ENCODE measurements at regions not wholly inside any gene's neighbourhood (a gene's known extent, or its start where the extent isn't known, plus 50 kb on each side); places are given as distances from the start of the nearest gene placed in this dataset.

- DNase-seq: no peak
These were observed 725.5 kb upstream of the FLRT2 start for GRCh38 chr14:84804468-84804867.

DNA sequence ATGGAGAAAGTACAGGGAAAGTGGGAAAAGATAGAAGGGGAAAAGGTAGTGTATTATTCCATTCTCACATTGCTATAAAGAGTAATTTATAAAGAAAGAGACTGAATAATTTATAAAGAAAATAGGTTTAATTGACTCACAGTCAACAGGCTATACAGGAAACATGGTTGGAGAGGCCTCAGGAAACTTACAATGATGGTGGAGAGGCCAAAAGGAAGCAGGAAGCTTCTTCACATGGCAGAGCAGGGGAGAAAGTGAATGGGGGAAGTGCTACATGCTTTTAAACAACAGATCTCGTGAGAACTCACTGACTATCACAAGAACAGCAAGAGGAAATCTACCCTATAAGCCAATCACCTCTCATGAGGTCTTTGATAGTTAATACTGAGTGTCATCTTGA is 725.0 kb upstream of the FLRT2 start:
- no peak for DNase-seq

DNA sequence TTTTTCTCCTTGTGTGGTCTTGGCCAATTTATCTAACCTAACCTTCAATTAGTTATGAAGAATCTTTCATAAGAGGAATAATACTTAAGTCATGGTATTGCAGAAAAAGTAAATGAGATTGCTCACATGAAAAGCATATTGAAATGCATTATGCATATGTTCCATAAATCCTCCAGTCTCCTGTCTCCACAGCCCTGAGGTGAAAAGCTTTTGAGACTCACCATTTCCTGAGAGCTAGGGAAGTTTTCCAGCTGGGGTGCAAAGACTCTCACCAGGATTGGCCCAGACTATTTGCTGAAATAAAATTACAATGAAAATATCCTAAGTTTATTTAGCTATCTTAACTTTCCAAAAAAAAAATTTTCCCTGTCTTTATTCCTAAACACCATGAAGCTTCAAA is 723.8 kb upstream of the FLRT2 start:
- no peak for DNase-seq

- no peak for DNase-seq
These were observed 723.3 kb upstream of the FLRT2 start for GRCh38 chr14:84806622-84807021.

DNA sequence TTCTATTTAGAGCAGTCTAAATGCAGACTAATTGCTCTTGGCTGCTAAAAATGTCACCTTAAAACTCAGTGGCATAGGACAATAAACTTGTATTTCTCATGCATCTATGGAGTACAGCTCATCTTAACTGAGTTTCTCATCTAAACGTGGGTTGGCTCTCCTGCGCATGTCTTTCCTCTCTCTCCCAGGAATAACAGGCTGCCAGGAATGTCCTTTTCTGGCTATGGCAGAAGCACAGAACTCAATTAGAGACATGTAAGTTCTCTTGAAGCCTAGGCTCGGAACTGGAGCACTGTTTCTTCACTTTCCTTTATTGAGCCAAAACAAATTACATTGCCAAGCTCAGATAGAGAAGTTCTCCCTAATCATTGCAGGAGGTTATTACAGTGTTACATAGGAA is 722.3 kb upstream of the FLRT2 start:
- no peak for DNase-seq

DNA sequence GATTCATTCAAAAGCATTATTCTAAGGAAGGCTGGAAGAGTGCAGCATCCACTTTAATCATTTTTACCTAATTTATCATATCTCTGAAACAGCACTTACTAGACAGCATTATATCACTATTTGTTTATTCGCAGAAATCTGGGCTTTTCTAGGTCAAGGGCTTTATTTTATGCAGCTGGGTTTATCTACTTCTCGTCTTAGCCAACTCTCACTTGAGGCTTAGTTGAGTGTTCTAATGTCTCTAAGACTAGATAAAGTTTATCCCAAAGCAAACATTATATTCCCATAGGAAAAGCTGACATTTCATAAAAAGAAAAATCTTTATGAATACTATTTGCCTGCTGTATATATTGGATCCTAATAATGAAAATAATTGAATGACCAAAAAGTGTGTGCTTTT is 720.8 kb upstream of the FLRT2 start:
- DNase-seq: no peak

DNA sequence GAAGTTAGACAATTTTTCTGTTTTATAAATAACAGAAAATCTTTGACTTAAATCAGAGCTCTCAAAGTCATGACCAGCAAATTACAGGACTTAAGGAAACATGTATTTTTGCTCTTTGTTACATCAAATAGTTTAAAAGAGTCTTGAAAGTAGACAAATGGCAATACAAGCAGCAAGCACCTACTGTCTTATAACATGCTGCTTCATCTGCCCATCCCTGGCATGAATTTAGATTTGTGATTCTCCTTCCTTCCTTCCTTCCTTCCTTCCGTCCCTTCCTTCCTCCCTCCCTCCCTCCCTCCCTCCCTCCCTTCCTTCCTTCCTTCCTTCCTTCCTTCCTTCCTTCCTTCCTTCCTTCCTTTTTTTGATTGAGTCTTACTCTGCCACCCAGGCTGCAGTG is 715.6 kb upstream of the FLRT2 start:
- no peak for DNase-seq

DNA sequence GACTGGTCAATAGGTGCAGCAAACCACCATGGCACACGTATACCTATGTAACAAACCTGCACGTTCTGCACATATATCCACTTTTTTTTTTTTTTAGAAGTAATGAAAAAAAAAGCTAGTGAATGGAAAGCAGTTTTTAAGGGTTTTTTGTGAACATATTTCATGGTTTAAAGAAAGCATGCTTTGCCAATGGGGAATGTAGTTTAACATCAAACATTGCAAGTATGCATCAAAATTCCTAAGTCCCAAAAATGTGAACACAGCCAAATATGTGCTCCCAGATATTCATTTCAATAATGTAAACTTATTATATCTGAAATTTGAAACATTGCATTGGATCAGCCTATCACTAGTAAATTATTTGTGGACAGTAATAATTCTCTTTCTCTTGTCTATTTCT is 710.4 kb upstream of the FLRT2 start:
- no peak for DNase-seq

GRCh38 chr14:84825481-84826251 is 704.3 kb upstream of the FLRT2 start:
- no peak for DNase-seq

GRCh38 chr14:84826294-84826693 is 703.6 kb upstream of the FLRT2 start:
- DNase-seq: no peak

DNA sequence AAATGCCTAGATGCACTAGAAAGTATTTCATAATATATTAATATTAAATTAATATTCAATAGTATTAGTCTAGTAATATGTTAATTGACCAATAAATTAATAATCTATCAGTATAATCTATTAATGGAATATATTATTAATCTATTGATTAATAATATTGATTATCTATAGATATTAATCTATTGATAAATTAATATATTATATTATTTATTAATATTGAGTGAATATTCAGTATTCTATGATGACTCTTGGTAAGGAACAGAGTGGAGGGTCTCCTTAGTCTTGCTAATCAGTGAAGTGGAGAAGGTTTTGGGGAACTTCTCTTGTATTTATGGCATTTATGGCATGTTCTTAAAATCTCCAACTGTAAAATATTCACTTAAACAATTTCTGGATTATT is 679.3 kb upstream of the FLRT2 start:
- DNase-seq: no peak

GRCh38 chr14:84856751-84857534 is 673.0 kb upstream of the FLRT2 start:
- no peak for DNase-seq

DNA sequence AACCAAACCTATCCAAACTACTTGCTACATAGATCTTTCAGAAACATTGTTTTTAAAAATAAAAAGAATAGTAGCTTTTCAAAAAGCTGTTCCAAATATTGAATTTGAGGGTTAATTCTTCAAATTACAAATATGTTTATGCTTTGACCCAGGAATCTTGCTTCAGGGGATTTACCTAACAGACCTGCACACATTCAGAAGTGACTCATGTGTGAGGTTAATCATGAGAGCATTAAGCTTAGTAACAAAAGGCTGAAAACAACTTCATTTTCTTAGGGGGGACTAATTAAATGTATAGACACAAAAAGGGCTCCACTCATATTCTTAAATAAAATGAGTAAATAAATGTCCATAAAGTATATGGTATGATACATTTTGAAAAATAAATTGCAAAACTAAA is 672.4 kb upstream of the FLRT2 start:
- no peak for DNase-seq

GRCh38 chr14:84859116-84859515 is 670.8 kb upstream of the FLRT2 start:
- DNase-seq: no peak

GRCh38 chr14:84864548-84865271 is 665.2 kb upstream of the FLRT2 start:
- DNase-seq: no peak

DNA sequence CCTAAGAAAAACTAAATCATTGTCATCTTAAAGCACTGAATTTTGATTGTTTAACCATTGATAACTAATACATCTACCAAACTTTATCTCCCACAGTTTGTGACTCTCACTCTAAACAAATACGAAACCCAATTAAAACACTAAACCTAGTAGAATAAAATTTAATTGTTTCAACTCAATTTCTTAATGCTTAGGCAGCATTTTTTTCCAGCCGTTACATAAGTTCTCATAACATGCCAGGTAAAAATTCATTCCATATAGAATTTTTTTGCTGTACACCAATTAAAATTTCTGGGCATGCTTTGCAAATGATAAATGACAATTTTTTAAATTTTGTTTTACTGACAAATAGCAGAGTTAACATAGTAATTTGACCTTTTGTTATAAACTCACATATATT is 658.2 kb upstream of the FLRT2 start:
- no peak for DNase-seq

DNA sequence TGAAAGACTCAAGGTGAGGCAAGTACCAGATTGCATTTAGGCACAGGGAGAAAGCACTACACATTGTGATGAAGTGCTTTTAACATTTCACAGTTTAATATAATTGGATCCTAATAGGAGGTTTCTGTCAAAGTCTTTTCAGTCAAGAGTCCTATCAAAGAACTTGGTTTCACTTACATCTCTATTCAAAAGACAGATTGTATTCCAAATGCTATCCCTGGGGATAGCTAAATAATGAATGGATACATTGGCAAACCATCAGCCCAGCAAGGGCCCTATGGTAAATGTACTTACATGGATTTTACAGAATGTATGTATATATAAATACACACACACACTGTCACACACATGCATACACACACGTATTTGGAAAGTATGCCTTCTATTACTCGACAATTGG is 655.5 kb upstream of the FLRT2 start:
- no peak for DNase-seq

DNA sequence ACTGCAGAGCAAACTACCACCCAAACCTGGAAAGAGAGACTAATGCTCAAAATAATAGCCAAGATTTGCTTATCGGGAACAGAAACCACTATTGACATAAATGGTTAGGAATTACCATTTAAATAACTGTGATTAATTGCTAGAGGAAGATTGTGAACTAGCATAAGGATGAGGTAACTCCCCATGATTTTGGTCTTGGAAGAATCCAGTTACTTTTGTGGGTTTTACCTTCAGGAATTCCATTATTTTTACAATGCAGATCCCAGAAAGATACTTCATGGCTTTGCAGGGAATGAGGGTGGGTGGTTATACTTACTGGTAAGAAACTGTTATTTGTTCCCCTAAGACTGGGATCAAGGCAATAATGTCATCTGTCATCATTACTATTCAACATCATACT is 652.9 kb upstream of the FLRT2 start:
- no peak for DNase-seq

DNA sequence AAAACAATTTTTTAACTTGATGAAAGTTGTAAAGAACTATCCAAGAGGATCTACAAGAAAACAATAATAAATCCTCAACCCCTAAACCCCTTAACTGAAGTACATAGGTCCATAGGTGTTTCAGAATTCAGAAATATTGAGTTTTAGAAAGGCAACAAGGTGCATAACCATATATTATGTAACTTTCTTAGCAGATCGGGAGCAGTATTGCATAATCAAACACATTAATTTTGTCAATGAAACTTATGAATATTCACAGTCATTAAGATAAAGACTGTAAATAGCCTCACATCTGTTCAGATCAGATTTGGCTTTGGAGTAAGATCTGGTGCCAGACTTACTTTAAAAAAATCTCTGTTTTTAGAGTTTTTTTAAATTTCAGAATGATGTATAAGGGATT is 647.1 kb upstream of the FLRT2 start:
- DNase-seq: no peak

- DNase-seq: no peak
These were observed 644.9 kb upstream of the FLRT2 start for GRCh38 chr14:84885061-84885460.

GRCh38 chr14:84891404-84891803 is 638.5 kb upstream of the FLRT2 start:
- no peak for DNase-seq

- no peak for DNase-seq
These were observed 635.7 kb upstream of the FLRT2 start for GRCh38 chr14:84894254-84894653.

GRCh38 chr14:84922370-84922769 is 607.6 kb upstream of the FLRT2 start:
- no peak for DNase-seq

GRCh38 chr14:84926656-84927055 is 603.3 kb upstream of the FLRT2 start:
- DNase-seq: no peak
